HEK293 (cell line): ENCODE measurements at regions not wholly inside any gene's neighbourhood (a gene's known extent, or its start where the extent isn't known, plus 50 kb on each side); places are given as distances from the start of the nearest gene placed in this dataset.

Experiments
- CTCF ChIA-PET: fragments of 350-600 bp; formaldehyde crosslinking; extraction: SDS; loops from one replicate; lab custom pipeline; 2021; ENCODE audit warnings: antibody characterized with exemption; lab: Yijun Ruan, JAX
- POLR2A ChIA-PET: fragments of 300-600 bp; formaldehyde crosslinking; extraction: SDS; loops from one replicate; lab custom pipeline; 2020; ENCODE audit warnings: antibody characterized with exemption, inconsistent platforms; lab: Yijun Ruan, JAX
- H3K27ac ChIP-seq: fragments of 200-500 bp; sonication (Bioruptor generic); 2 replicates; pipeline ENCODE4 v1.5.1; 2014; ENCODE audit warnings: low read depth, low read length, control low read depth, inconsistent platforms; ENCODE audit errors: extremely low read depth
- H3K36me3 ChIP-seq, 2 experiments: fragments of 200-500 bp in 1 of 2; sonication (Bioruptor generic) in 1 of 2; 1 replicate in 1 of 2; 2 replicates in 1 of 2; pipeline ENCODE4 v1.5.1; 2014 to 2017; ENCODE audit warnings: inconsistent platforms in 2 of 2, low read length in 2 of 2; ENCODE audit not compliant: control insufficient read depth in 2 of 2, insufficient read depth in 1 of 2
- H3K4me1 ChIP-seq: fragments of 200-500 bp; sonication (Bioruptor generic); 2 replicates; pipeline ENCODE4 v1.5.1; 2014; ENCODE audit warnings: mild to moderate bottlenecking, low read length, inconsistent platforms; ENCODE audit not compliant: control insufficient read depth, insufficient read depth
- H3K4me3 ChIP-seq: 2 replicates; pipeline ENCODE4 v1.5.1; 2011; ENCODE audit warnings: low read depth, mild to moderate bottlenecking, control low read depth, low read length, moderate library complexity
- H3K9me3 ChIP-seq: fragments of 200-500 bp; sonication (Bioruptor generic); 2 replicates; pipeline ENCODE4 v1.5.1; 2014; ENCODE audit warnings: low read depth, low read length, inconsistent platforms; ENCODE audit not compliant: control insufficient read depth, insufficient read depth
- GLIS1 ChIP-seq: fragments of 450-650 bp; formaldehyde crosslinking; IDR thresholded peaks from 2 replicates; pipeline ENCODE4 v1.5.1; 2016; ENCODE audit warnings: missing biosample characterization, missing genetic modification characterization
- HOXC10 ChIP-seq: sonication (generic); formaldehyde crosslinking; IDR thresholded peaks from 2 replicates; pipeline ENCODE4 v1.8.1; 2023; ENCODE audit warnings: mild to moderate bottlenecking, missing genetic modification reagents
- HOXD13 ChIP-seq: sonication (generic); formaldehyde crosslinking; IDR thresholded peaks from 2 replicates; pipeline ENCODE4 v1.8.0; 2022; ENCODE audit warnings: missing genetic modification reagents, borderline replicate concordance
- MEIS1 ChIP-seq: sonication (generic); formaldehyde crosslinking; IDR thresholded peaks from 2 replicates; pipeline ENCODE4 v1.8.1; 2022; ENCODE audit warnings: missing genetic modification reagents, mild to moderate bottlenecking, borderline replicate concordance
- REPIN1 ChIP-seq: fragments of 450-650 bp; formaldehyde crosslinking; IDR thresholded peaks from 2 replicates; pipeline ENCODE4 v1.5.1; 2017; ENCODE audit warnings: missing biosample characterization, missing genetic modification characterization, low read depth
- YY2 ChIP-seq: fragments of 450-650 bp; formaldehyde crosslinking; IDR thresholded peaks from 2 replicates; pipeline ENCODE4 v1.5.1; 2016; ENCODE audit warnings: missing biosample characterization, missing genetic modification characterization
- ZIC2 ChIP-seq: fragments of 450-650 bp; formaldehyde crosslinking; IDR thresholded peaks from 2 replicates; pipeline ENCODE4 v1.5.1; 2016; ENCODE audit warnings: missing biosample characterization, missing genetic modification characterization
- ZNF114 ChIP-seq: fragments of 450-650 bp; formaldehyde crosslinking; IDR thresholded peaks from 2 replicates; pipeline ENCODE4 v1.5.0; 2017; ENCODE audit warnings: missing biosample characterization, missing genetic modification characterization
- ZNF155 ChIP-seq: fragments of 450-650 bp; formaldehyde crosslinking; IDR thresholded peaks from 2 replicates; pipeline ENCODE4 v1.5.1; 2016; ENCODE audit warnings: missing biosample characterization, missing genetic modification characterization
- ZNF175 ChIP-seq: fragments of 450-650 bp; formaldehyde crosslinking; IDR thresholded peaks from 2 replicates; pipeline ENCODE4 v1.5.1; 2016; ENCODE audit warnings: missing biosample characterization, missing genetic modification characterization
- ZNF184 ChIP-seq: fragments of 450-650 bp; IDR thresholded peaks from 2 replicates; pipeline ENCODE4 v1.5.1; 2018; ENCODE audit warnings: missing biosample characterization, mild to moderate bottlenecking, missing genetic modification characterization
- ZNF214 ChIP-seq: fragments of 450-650 bp; formaldehyde crosslinking; IDR thresholded peaks from 2 replicates; pipeline ENCODE4 v1.5.1; 2017; ENCODE audit warnings: missing biosample characterization, mild to moderate bottlenecking, missing genetic modification characterization, borderline replicate concordance
- ZNF311 ChIP-seq: fragments of 450-650 bp; formaldehyde crosslinking; IDR thresholded peaks from 2 replicates; pipeline ENCODE4 v1.5.1; 2017; ENCODE audit warnings: missing biosample characterization, missing genetic modification characterization, borderline replicate concordance
- ZNF501 ChIP-seq: fragments of 450-650 bp; formaldehyde crosslinking; IDR thresholded peaks from 2 replicates; pipeline ENCODE4 v1.5.1; 2016; ENCODE audit warnings: missing biosample characterization, missing genetic modification characterization
- ZNF596 ChIP-seq: fragments of 450-650 bp; IDR thresholded peaks from 2 replicates; pipeline ENCODE4 v1.5.0; 2018; ENCODE audit warnings: missing biosample characterization, mild to moderate bottlenecking, missing genetic modification characterization, moderate library complexity
- ZNF629 ChIP-seq: fragments of 450-650 bp; formaldehyde crosslinking; IDR thresholded peaks from 2 replicates; pipeline ENCODE4 v1.5.1; 2017; ENCODE audit warnings: missing biosample characterization, missing genetic modification characterization
- ZNF664 ChIP-seq: fragments of 450-650 bp; formaldehyde crosslinking; IDR thresholded peaks from 2 replicates; pipeline ENCODE4 v1.5.1; 2016; ENCODE audit warnings: missing biosample characterization, missing genetic modification characterization
- ZNF776 ChIP-seq: fragments of 450-650 bp; formaldehyde crosslinking; IDR thresholded peaks from 2 replicates; pipeline ENCODE4 v1.5.0; 2017; ENCODE audit warnings: missing biosample characterization, missing genetic modification characterization, borderline replicate concordance
- ZNF792 ChIP-seq: fragments of 450-650 bp; formaldehyde crosslinking; IDR thresholded peaks from 2 replicates; pipeline ENCODE4 v1.5.1; 2016; ENCODE audit warnings: missing biosample characterization, missing genetic modification characterization
- TF ChIP-seq, protein P1 (sequence below): fragments of 450-650 bp; formaldehyde crosslinking; IDR thresholded peaks from 2 replicates; pipeline ENCODE4 v1.5.1; 2016; ENCODE audit warnings: missing biosample characterization, missing genetic modification characterization
- TF ChIP-seq, protein P2 (sequence below): fragments of 450-650 bp; formaldehyde crosslinking; IDR thresholded peaks from 2 replicates; pipeline ENCODE4 v1.5.1; 2016; ENCODE audit warnings: missing biosample characterization, missing genetic modification characterization
- TF ChIP-seq, protein P3 (sequence below): fragments of 450-650 bp; formaldehyde crosslinking; IDR thresholded peaks from 2 replicates; pipeline ENCODE4 v1.5.1; 2016; ENCODE audit warnings: missing biosample characterization, missing genetic modification characterization
- TF ChIP-seq, protein P4 (sequence below): fragments of 450-650 bp; formaldehyde crosslinking; IDR thresholded peaks from 2 replicates; pipeline ENCODE4 v1.5.1; 2017; ENCODE audit warnings: missing biosample characterization, mild to moderate bottlenecking, missing genetic modification characterization, moderate library complexity

DNA sequence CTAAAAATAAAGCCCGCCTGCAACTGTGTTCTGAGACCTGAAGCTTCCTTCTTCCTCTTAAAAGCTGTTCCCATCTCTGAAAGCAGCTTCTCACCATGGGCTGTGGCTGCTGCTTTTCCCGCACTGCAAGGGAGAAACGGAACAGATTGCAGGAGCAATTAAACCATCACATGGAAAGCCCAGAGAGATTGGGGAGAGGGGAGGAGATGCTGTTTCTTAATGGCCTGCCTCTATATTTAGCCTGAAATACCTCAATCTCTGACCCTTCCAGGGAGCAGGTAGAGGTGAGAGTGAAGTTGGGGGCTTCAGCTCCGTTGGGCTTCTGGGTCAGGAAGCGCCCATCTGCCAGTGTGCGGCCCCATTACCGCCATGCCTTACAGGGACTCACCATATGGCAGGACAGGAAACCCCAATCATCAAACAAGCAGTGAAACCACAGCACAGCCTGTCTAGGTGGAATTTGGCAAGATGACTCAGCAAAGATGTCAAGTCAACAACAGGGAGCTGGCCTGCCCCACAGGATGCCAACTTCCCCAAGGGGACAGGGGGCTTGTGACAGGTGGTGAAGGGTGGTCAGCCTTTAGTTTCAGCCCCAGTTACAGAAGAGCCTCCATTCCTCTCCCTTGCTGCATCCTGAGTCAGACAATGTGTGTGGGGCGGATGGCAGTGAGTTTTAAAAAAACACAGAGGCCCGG is 286.6 kb upstream of the CCL2 start:
- Histone ChIP-seq H3K4me3 (no peak overlapping the region), H3K36me3 (no peaks in the 10 kb centered on the region)
- no peak for TF ChIP-seq ZNF184
- TF ChIP-seq ZNF664 (tag by site-specific recombination) = no peak
- TF ChIP-seq ZNF629 (tag by site-specific recombination) = no peak
- TF ChIP-seq YY2 (tag by site-specific recombination) = no peak
- TF ChIP-seq ZNF596 (tag by site-specific recombination) = no peak
- no peak for TF ChIP-seq HOXC10 (CRISPR knock-in tag)
- TF ChIP-seq ZNF501 = no peak
- TF ChIP-seq, protein P1, sequence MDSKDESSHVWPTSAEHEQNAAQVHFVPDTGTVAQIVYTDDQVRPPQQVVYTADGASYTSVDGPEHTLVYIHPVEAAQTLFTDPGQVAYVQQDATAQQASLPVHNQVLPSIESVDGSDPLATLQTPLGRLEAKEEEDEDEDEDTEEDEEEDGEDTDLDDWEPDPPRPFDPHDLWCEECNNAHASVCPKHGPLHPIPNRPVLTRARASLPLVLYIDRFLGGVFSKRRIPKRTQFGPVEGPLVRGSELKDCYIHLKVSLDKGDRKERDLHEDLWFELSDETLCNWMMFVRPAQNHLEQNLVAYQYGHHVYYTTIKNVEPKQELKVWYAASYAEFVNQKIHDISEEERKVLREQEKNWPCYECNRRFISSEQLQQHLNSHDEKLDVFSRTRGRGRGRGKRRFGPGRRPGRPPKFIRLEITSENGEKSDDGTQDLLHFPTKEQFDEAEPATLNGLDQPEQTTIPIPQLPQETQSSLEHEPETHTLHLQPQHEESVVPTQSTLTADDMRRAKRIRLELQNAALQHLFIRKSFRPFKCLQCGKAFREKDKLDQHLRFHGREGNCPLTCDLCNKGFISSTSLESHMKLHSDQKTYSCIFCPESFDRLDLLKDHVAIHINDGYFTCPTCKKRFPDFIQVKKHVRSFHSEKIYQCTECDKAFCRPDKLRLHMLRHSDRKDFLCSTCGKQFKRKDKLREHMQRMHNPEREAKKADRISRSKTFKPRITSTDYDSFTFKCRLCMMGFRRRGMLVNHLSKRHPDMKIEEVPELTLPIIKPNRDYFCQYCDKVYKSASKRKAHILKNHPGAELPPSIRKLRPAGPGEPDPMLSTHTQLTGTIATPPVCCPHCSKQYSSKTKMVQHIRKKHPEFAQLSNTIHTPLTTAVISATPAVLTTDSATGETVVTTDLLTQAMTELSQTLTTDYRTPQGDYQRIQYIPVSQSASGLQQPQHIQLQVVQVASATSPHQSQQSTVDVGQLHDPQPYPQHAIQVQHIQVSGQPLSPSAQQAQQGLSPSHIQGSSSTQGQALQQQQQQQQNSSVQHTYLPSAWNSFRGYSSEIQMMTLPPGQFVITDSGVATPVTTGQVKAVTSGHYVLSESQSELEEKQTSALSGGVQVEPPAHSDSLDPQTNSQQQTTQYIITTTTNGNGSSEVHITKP (tag by site-specific recombination) = no peak
- TF ChIP-seq ZNF214 (tag by site-specific recombination) = no peak
- TF ChIP-seq ZNF175 = no peak
- no peak for TF ChIP-seq ZNF311 (tag by site-specific recombination)
- TF ChIP-seq, protein P2, sequence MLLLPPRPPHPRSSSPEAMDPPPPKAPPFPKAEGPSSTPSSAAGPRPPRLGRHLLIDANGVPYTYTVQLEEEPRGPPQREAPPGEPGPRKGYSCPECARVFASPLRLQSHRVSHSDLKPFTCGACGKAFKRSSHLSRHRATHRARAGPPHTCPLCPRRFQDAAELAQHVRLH (tag by site-specific recombination) = no peak
- no peak for TF ChIP-seq REPIN1

DNA sequence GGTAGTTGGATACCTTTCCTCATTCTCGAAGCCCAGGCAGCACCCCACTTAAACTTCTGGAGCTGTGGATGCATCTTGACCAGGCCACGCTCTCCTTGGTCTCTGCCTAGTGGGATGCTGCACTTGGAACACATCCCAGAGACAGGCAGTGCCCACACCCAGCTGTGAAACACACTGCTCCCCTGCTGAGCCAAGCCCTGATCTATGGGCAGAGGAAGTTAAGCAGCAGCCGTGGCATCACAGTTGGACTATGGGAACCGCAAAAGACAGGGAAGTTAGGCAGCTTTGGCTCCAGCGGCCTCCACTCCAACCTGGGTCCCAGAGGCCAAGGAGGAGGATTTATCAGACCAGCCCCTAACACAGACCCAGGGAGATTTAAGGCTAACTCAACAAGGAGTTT is 284.8 kb upstream of the CCL2 start:
- POLR2A ChIA-PET = no interaction called here
- H3K4me3 ChIP-seq = no peak overlapping the region
- no peaks in the 10 kb centered on the region for H3K36me3 ChIP-seq
- H3K27ac ChIP-seq = no peak overlapping the region
- no peaks in the 10 kb centered on the region for H3K9me3 ChIP-seq
- no peaks in the 10 kb centered on the region for H3K4me1 ChIP-seq
- CTCF ChIA-PET = interaction anchor here (0.5 to 0.6 kb wide), 2 partner anchors 20 to 617 kb away, joined by 3 read pairs; no protein-coding TSS in a partner anchor
- TF ChIP-seq HOXD13 (no peak), ZNF311 (tag by site-specific recombination) (no peak), ZNF776 (tag by site-specific recombination) (no peak), ZNF114 (no peak), MEIS1 (CRISPR knock-in tag) (no peak), ZIC2 (tag by site-specific recombination) (peak; percentile 72), ZNF155 (tag by site-specific recombination) (no peak), GLIS1 (tag by site-specific recombination) (peak; percentile 26; the same call in 1 of the 2 replicates), ZNF792 (tag by site-specific recombination) (no peak)
- TF ChIP-seq, protein P3, sequence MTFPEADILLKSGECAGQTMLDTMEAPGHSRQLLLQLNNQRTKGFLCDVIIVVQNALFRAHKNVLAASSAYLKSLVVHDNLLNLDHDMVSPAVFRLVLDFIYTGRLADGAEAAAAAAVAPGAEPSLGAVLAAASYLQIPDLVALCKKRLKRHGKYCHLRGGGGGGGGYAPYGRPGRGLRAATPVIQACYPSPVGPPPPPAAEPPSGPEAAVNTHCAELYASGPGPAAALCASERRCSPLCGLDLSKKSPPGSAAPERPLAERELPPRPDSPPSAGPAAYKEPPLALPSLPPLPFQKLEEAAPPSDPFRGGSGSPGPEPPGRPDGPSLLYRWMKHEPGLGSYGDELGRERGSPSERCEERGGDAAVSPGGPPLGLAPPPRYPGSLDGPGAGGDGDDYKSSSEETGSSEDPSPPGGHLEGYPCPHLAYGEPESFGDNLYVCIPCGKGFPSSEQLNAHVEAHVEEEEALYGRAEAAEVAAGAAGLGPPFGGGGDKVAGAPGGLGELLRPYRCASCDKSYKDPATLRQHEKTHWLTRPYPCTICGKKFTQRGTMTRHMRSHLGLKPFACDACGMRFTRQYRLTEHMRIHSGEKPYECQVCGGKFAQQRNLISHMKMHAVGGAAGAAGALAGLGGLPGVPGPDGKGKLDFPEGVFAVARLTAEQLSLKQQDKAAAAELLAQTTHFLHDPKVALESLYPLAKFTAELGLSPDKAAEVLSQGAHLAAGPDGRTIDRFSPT (tag by site-specific recombination) = no peak
- TF ChIP-seq, protein P4, sequence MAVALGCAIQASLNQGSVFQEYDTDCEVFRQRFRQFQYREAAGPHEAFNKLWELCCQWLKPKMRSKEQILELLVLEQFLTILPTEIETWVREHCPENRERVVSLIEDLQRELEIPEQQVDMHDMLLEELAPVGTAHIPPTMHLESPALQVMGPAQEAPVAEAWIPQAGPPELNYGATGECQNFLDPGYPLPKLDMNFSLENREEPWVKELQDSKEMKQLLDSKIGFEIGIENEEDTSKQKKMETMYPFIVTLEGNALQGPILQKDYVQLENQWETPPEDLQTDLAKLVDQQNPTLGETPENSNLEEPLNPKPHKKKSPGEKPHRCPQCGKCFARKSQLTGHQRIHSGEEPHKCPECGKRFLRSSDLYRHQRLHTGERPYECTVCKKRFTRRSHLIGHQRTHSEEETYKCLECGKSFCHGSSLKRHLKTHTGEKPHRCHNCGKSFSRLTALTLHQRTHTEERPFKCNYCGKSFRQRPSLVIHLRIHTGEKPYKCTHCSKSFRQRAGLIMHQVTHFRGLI = no peak

More for the DNA sequence above, 286.6 kb upstream of the CCL2 start:
- POLR2A ChIA-PET = no interaction called here
- Histone ChIP-seq H3K4me1 (no peaks in the 10 kb centered on the region), H3K27ac (no peak overlapping the region), H3K9me3 (no peaks in the 10 kb centered on the region)
- CTCF ChIA-PET = no interaction called here
